ENCODE measurements at regions not wholly inside any gene's neighbourhood (a gene's known extent, or its start where the extent isn't known, plus 50 kb on each side); places are given as distances from the start of the nearest gene placed in this dataset.

GRCh38 chr11:86147004-86147403 lies 78.1 kb upstream of the PICALM start:
- H3K9ac ChIP-seq (ENCODE audit: low read length), result no peak overlapping the region
- no peak overlapping the region for H3K27ac Mint-ChIP-seq
- H3K36me3 ChIP-seq (replicated peaks in 1 of 2; ENCODE audit: control extremely low read depth in 1 of 2, control insufficient read depth in 1 of 2, extremely low read depth in 1 of 2, insufficient read depth in 2 of 2, low read length in 1 of 2), result no peaks in the 10 kb centered on the region
- H3K4me3 ChIP-seq (ENCODE audit: control extremely low read depth in 1 of 5, extremely low read depth in 1 of 5, insufficient read depth in 1 of 5, low read depth in 2 of 5, low read length in 4 of 5), result no peak overlapping the region
- peaks cover 0 to 20% of the 10 kb centered on the region in 2 donors for H3K4me1 ChIP-seq (ENCODE audit: control insufficient read depth in 2 of 2, insufficient read depth in 2 of 2, low read length in 2 of 2)
- H2AFZ ChIP-seq (ENCODE audit: insufficient read depth, low read depth, low read length, poor library complexity, severe bottlenecking), result no peak overlapping the region
- no peak overlapping the region for H3K4me3 Mint-ChIP-seq
- no peaks in the 10 kb centered on the region for H3K27me3 Mint-ChIP-seq
- H3K9me3 ChIP-seq (ENCODE audit: control extremely low read depth in 1 of 3, control insufficient read depth in 2 of 3, insufficient read depth in 1 of 3, low read length in 2 of 3), result no peaks in the 10 kb centered on the region
- 100% methylated on average over 3 of the region's 3 CpGs for whole genome bisulfite sequencing (ENCODE audit: insufficient coverage)
- DNase-seq (no peak), ATAC-seq (ENCODE audit: low read depth) (no peak)
- peaks cover 11% of the 10 kb centered on the region for H3K4me1 Mint-ChIP-seq
- H3K27ac ChIP-seq (ENCODE audit: low read length in 2 of 2), result no peak overlapping the region
- TF ChIP-seq CTCF (IDR thresholded peaks at IDR 0.05) (no peak), EZH2 (IDR thresholded peaks at IDR 0.05; ENCODE audit: borderline replicate concordance, insufficient read depth, low read depth, low read length, poor library complexity, severe bottlenecking) (no peak)
- H3K79me2 ChIP-seq (ENCODE audit: control insufficient read depth, insufficient read depth, low read length), result no peaks in the 10 kb centered on the region
- no peak overlapping the region for H3K4me2 ChIP-seq (replicated peaks; ENCODE audit: low read depth, low read length, poor library complexity, severe bottlenecking)
- H3K9me3 Mint-ChIP-seq (ENCODE audit: insufficient read depth), result peaks cover 2% of the 10 kb centered on the region
- POLR2A ChIA-PET, result no interaction called here
- H4K20me1 ChIP-seq (ENCODE audit: control insufficient read depth, insufficient read depth, low read length, poor library complexity, severe bottlenecking), result no peaks in the 10 kb centered on the region
- CTCF ChIA-PET, result no interaction called here
- no peaks in the 10 kb centered on the region for H3K27me3 ChIP-seq (replicated peaks in 1 of 4; ENCODE audit: control extremely low read depth in 1 of 4, control insufficient read depth in 3 of 4, insufficient read depth in 4 of 4, low read length in 3 of 4)
- intact Hi-C loops (cut with micrococcal nuclease), result no loop called here

GRCh38 chr11:86145439-86146156 lies 76.7 kb upstream of the PICALM start:
- no peak overlapping the region for H2AFZ ChIP-seq (ENCODE audit: insufficient read depth, low read depth, low read length, poor library complexity, severe bottlenecking)
- Mint-ChIP-seq H3K27ac (no peak overlapping the region), H3K4me1 (peaks cover 9% of the 10 kb centered on the region), H3K27me3 (no peaks in the 10 kb centered on the region), H3K4me3 (no peak overlapping the region), H3K9me3 (ENCODE audit: insufficient read depth) (peaks cover 2% of the 10 kb centered on the region)
- TF ChIP-seq CTCF (IDR thresholded peaks at IDR 0.05) (no peak), EZH2 (IDR thresholded peaks at IDR 0.05; ENCODE audit: borderline replicate concordance, insufficient read depth, low read depth, low read length, poor library complexity, severe bottlenecking) (no peak)
- ATAC-seq (ENCODE audit: low read depth) (no peak), DNase-seq (no peak)
- H3K36me3 ChIP-seq (replicated peaks in 1 of 2; ENCODE audit: control extremely low read depth in 1 of 2, control insufficient read depth in 1 of 2, extremely low read depth in 1 of 2, insufficient read depth in 2 of 2, low read length in 1 of 2), result no peaks in the 10 kb centered on the region
- no peak overlapping the region for H3K4me2 ChIP-seq (replicated peaks; ENCODE audit: low read depth, low read length, poor library complexity, severe bottlenecking)
- ChIA-PET CTCF (no interaction called here), POLR2A (no interaction called here)
- H3K27me3 ChIP-seq (replicated peaks in 1 of 4; ENCODE audit: control extremely low read depth in 1 of 4, control insufficient read depth in 3 of 4, insufficient read depth in 4 of 4, low read length in 3 of 4), result no peaks in the 10 kb centered on the region
- intact Hi-C loops (cut with micrococcal nuclease), result no loop called here
- no peaks in the 10 kb centered on the region for H3K9me3 ChIP-seq (ENCODE audit: control extremely low read depth in 1 of 3, control insufficient read depth in 2 of 3, insufficient read depth in 1 of 3, low read length in 2 of 3)
- no peak overlapping the region for H3K4me3 ChIP-seq (ENCODE audit: control extremely low read depth in 1 of 5, extremely low read depth in 1 of 5, insufficient read depth in 1 of 5, low read depth in 2 of 5, low read length in 4 of 5)
- 100% methylated on average over 4 of the region's 5 CpGs for WGBS (ENCODE audit: insufficient coverage)
- H3K9ac ChIP-seq (ENCODE audit: low read length), result no peak overlapping the region
- no peaks in the 10 kb centered on the region for H4K20me1 ChIP-seq (ENCODE audit: control insufficient read depth, insufficient read depth, low read length, poor library complexity, severe bottlenecking)
- no peak overlapping the region for H3K27ac ChIP-seq (ENCODE audit: low read length in 2 of 2)
- H3K79me2 ChIP-seq (ENCODE audit: control insufficient read depth, insufficient read depth, low read length), result no peaks in the 10 kb centered on the region
- H3K4me1 ChIP-seq (ENCODE audit: control insufficient read depth in 2 of 2, insufficient read depth in 2 of 2, low read length in 2 of 2), result peaks cover 0 to 12% of the 10 kb centered on the region in 2 donors
